ENCODE measurements at regions not wholly inside any gene's neighbourhood (a gene's known extent, or its start where the extent isn't known, plus 50 kb on each side); places are given as distances from the start of the nearest gene placed in this dataset.

GRCh38 chr7:17732083-17732482 is 208.2 kb downstream of the SNX13 start:
- intact Hi-C loops (cut with DNase I; ENCODE audit: low total_unique reads), result no loop called here
- TF ChIP-seq POLR2A (IDR thresholded peaks at IDR 0.05), result no peak
- no peak for TF ChIP-seq CTCF (IDR thresholded peaks at IDR 0.05)
- WGBS, 2 donors, result 87% methylated on average over 3 of the region's 3 CpGs

More at GRCh38 chr7:17732083-17732482, 208.2 kb downstream of the SNX13 start:
- no peak overlapping the region for H3K4me3 ChIP-seq (ENCODE audit: low read depth, poor library complexity, severe bottlenecking)
- no peak for DNase-seq (ENCODE audit: low spot score in 2 of 2)
